ENCODE measurements at regions not wholly inside any gene's neighbourhood (a gene's known extent, or its start where the extent isn't known, plus 50 kb on each side); places are given as distances from the start of the nearest gene placed in this dataset.

- no CpG with 5 or more reads among the region's 3 CpGs for WGBS
These were observed 188.9 kb upstream of the EOLA2 start for GRCh38 chrX:150127216-150127615.

DNA sequence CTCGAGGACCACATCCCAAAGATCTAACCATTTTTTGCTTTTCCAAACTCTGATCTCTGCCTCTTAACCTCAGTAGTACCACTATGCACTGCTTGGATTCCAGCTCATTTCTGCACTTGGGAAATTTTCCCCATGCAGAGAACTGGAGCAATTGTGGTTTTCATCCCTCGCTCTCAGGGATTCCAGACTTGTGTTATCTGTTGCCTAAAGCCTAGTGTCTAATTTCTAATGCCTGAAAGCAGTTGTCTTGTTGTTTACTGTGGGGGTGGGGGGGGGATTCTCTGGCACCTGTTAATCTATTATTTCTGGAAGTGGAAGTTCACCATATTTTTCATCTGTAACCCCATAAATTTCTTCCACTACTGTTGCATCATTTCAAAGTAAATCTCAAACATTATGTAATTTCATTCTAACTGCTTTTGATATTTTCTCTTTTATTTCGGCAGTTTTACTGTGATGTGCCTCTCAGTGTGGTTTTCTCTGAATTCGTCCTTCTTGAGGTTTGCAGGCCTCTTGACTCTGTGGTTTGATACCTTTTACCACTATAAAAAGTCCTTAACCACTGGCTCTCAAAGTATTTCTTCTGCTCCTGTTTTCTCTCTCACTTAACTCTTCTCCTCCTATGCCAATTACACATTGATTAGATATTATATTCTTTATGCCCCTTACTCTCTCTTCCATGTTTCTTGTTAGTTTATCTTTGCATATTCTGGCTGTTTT is 205.6 kb upstream of the EOLA2 start:
- Histone ChIP-seq H3K4me2 (ENCODE audit: low read length, poor library complexity, severe bottlenecking) (no peak overlapping the region), H2BK5ac (ENCODE audit: low read depth, low read length, poor library complexity, severe bottlenecking) (no peak overlapping the region), H3K79me1 (replicated peaks; ENCODE audit: low read length, poor library complexity, severe bottlenecking) (no peaks in the 10 kb centered on the region), H3K9me3 (ENCODE audit: control insufficient read depth, low read length) (peaks cover 22% of the 10 kb centered on the region), H2AFZ (ENCODE audit: low read depth, low read length) (no peak overlapping the region), H3K23ac (ENCODE audit: low read length in 2 of 2) (no peak overlapping the region), H2BK15ac (ENCODE audit: low read depth, poor library complexity, severe bottlenecking) (no peak overlapping the region), H2BK120ac (ENCODE audit: low read depth, low read length) (no peak overlapping the region), H3K36me3 (ENCODE audit: control insufficient read depth in 1 of 2, insufficient read depth in 2 of 2, low read depth in 1 of 2, low read length in 2 of 2) (no peaks in the 10 kb centered on the region), H3K4me3 (ENCODE audit: insufficient read depth in 1 of 2, low read depth in 1 of 2, low read length in 2 of 2) (no peak overlapping the region), H3K9ac (ENCODE audit: low read length) (no peak overlapping the region), H3K18ac (ENCODE audit: low read depth in 1 of 2, low read length in 2 of 2) (no peak overlapping the region), H3K14ac (ENCODE audit: low read length in 2 of 2) (no peak overlapping the region), H4K8ac (ENCODE audit: low read length) (no peak overlapping the region), H4K91ac (ENCODE audit: low read length) (no peak overlapping the region), H3K4me1 (ENCODE audit: control insufficient read depth, insufficient read depth, low read depth, low read length) (peaks cover 2% of the 10 kb centered on the region), H2BK12ac (ENCODE audit: low read length in 2 of 2) (no peak overlapping the region), H3K27ac (ENCODE audit: low read length, poor library complexity, severe bottlenecking) (no peak overlapping the region), H3K27me3 (ENCODE audit: control insufficient read depth in 1 of 2, insufficient read depth in 1 of 2, low read length in 2 of 2) (peaks cover 0 to 3% of the 10 kb centered on the region in 2 experiments), H2AK5ac (ENCODE audit: low read length, severe bottlenecking) (no peak overlapping the region), H3K4ac (ENCODE audit: low read depth in 1 of 2, low read length in 2 of 2) (no peak overlapping the region)
- no peak for DNase-seq
- WGBS, result 76% methylated on average over 4 of the region's 4 CpGs

More at GRCh38 chrX:150127216-150127615, 188.9 kb upstream of the EOLA2 start:
- no peak overlapping the region for H3K9ac ChIP-seq (ENCODE audit: low read length)
- H3K27me3 ChIP-seq (ENCODE audit: control insufficient read depth in 1 of 2, insufficient read depth in 1 of 2, low read length in 2 of 2), result no peaks in the 10 kb centered on the region
- no peak overlapping the region for H2BK120ac ChIP-seq (ENCODE audit: low read depth, low read length)
- no peak overlapping the region for H3K14ac ChIP-seq (ENCODE audit: low read length in 2 of 2)
- H2AFZ ChIP-seq (ENCODE audit: low read depth, low read length), result no peak overlapping the region
- no peak for DNase-seq
- no peak overlapping the region for H2AK5ac ChIP-seq (ENCODE audit: low read length, severe bottlenecking)
- H2BK5ac ChIP-seq (ENCODE audit: low read depth, low read length, poor library complexity, severe bottlenecking), result no peak overlapping the region
- H3K9me3 ChIP-seq (ENCODE audit: control insufficient read depth, low read length), result peaks cover 4% of the 10 kb centered on the region
- no peak overlapping the region for H3K4me2 ChIP-seq (ENCODE audit: low read length, poor library complexity, severe bottlenecking)
- H3K27ac ChIP-seq (ENCODE audit: low read length, poor library complexity, severe bottlenecking), result no peak overlapping the region
- H3K36me3 ChIP-seq (ENCODE audit: control insufficient read depth in 1 of 2, insufficient read depth in 2 of 2, low read depth in 1 of 2, low read length in 2 of 2), result no peaks in the 10 kb centered on the region
- H2BK12ac ChIP-seq (ENCODE audit: low read length in 2 of 2), result no peak overlapping the region
- no peaks in the 10 kb centered on the region for H3K4me1 ChIP-seq (ENCODE audit: control insufficient read depth, insufficient read depth, low read depth, low read length)
- no peaks in the 10 kb centered on the region for H3K79me1 ChIP-seq (replicated peaks; ENCODE audit: low read length, poor library complexity, severe bottlenecking)
- no peak overlapping the region for H3K4ac ChIP-seq (ENCODE audit: low read depth in 1 of 2, low read length in 2 of 2)
- no peak overlapping the region for H3K23ac ChIP-seq (ENCODE audit: low read length in 2 of 2)
- H4K8ac ChIP-seq (ENCODE audit: low read length), result no peak overlapping the region
- no peak overlapping the region for H2BK15ac ChIP-seq (ENCODE audit: low read depth, poor library complexity, severe bottlenecking)
- H3K4me3 ChIP-seq (ENCODE audit: insufficient read depth in 1 of 2, low read depth in 1 of 2, low read length in 2 of 2), result no peak overlapping the region
- H4K91ac ChIP-seq (ENCODE audit: low read length), result no peak overlapping the region
- H3K18ac ChIP-seq (ENCODE audit: low read depth in 1 of 2, low read length in 2 of 2), result no peak overlapping the region

DNA sequence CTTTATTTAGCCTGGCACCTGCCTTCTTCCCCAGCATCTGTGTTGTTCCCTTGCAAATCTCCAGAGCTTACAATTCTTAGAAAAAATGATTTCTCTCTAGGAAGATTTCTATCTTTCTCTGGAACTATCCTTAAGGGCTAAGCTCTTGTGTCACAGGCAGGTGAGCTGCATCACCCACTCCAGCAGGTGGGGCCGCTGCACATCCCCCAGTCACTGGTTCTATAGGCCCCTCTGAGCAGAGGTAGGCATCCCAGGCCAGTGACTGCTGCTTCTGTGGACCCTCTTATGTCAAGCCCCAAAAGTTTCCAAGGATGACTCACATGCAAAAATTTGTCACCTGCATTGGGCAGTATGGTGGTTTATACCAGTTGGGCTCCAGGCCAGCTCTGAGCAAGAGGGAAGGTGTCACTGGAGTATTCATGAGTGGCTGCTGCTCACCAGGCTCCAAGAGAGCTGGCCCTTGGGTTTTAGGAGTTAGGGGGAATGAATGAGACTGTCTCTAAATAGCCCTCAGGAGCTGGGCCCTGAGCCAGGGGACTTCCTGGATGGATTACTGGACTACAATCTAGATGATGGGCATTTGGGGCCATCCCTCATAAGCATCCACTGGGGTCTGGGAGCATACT is 208.1 kb upstream of the EOLA2 start:
- H2BK12ac ChIP-seq (ENCODE audit: low read length in 2 of 2), result no peak overlapping the region
- no peak overlapping the region for H3K14ac ChIP-seq (ENCODE audit: low read length in 2 of 2)
- H2AFZ ChIP-seq (ENCODE audit: low read depth, low read length), result no peak overlapping the region
- H3K9ac ChIP-seq (ENCODE audit: low read length), result no peak overlapping the region
- H2BK5ac ChIP-seq (ENCODE audit: low read depth, low read length, poor library complexity, severe bottlenecking), result no peak overlapping the region
- H3K27me3 ChIP-seq (ENCODE audit: control insufficient read depth in 1 of 2, insufficient read depth in 1 of 2, low read length in 2 of 2), result peaks cover 0 to 9% of the 10 kb centered on the region in 2 experiments
- H3K27ac ChIP-seq (ENCODE audit: low read length, poor library complexity, severe bottlenecking), result no peak overlapping the region
- no peak overlapping the region for H4K8ac ChIP-seq (ENCODE audit: low read length)
- no peak overlapping the region for H4K91ac ChIP-seq (ENCODE audit: low read length)
- no peak overlapping the region for H3K4ac ChIP-seq (ENCODE audit: low read depth in 1 of 2, low read length in 2 of 2)
- H3K4me1 ChIP-seq (ENCODE audit: control insufficient read depth, insufficient read depth, low read depth, low read length), result peaks cover 2% of the 10 kb centered on the region
- H3K9me3 ChIP-seq (ENCODE audit: control insufficient read depth, low read length), result peaks cover 22% of the 10 kb centered on the region
- H2BK15ac ChIP-seq (ENCODE audit: low read depth, poor library complexity, severe bottlenecking), result no peak overlapping the region
- no peak for DNase-seq
- 93% methylated on average over 1 of the region's 1 CpG for WGBS
- no peak overlapping the region for H3K4me3 ChIP-seq (ENCODE audit: insufficient read depth in 1 of 2, low read depth in 1 of 2, low read length in 2 of 2)
- no peak overlapping the region for H2BK120ac ChIP-seq (ENCODE audit: low read depth, low read length)
- H3K18ac ChIP-seq (ENCODE audit: low read depth in 1 of 2, low read length in 2 of 2), result no peak overlapping the region
- no peak overlapping the region for H3K23ac ChIP-seq (ENCODE audit: low read length in 2 of 2)
- no peaks in the 10 kb centered on the region for H3K79me1 ChIP-seq (replicated peaks; ENCODE audit: low read length, poor library complexity, severe bottlenecking)
- H3K36me3 ChIP-seq (ENCODE audit: control insufficient read depth in 1 of 2, insufficient read depth in 2 of 2, low read depth in 1 of 2, low read length in 2 of 2), result no peaks in the 10 kb centered on the region
- H2AK5ac ChIP-seq (ENCODE audit: low read length, severe bottlenecking), result no peak overlapping the region
- no peak overlapping the region for H3K4me2 ChIP-seq (ENCODE audit: low read length, poor library complexity, severe bottlenecking)

DNA sequence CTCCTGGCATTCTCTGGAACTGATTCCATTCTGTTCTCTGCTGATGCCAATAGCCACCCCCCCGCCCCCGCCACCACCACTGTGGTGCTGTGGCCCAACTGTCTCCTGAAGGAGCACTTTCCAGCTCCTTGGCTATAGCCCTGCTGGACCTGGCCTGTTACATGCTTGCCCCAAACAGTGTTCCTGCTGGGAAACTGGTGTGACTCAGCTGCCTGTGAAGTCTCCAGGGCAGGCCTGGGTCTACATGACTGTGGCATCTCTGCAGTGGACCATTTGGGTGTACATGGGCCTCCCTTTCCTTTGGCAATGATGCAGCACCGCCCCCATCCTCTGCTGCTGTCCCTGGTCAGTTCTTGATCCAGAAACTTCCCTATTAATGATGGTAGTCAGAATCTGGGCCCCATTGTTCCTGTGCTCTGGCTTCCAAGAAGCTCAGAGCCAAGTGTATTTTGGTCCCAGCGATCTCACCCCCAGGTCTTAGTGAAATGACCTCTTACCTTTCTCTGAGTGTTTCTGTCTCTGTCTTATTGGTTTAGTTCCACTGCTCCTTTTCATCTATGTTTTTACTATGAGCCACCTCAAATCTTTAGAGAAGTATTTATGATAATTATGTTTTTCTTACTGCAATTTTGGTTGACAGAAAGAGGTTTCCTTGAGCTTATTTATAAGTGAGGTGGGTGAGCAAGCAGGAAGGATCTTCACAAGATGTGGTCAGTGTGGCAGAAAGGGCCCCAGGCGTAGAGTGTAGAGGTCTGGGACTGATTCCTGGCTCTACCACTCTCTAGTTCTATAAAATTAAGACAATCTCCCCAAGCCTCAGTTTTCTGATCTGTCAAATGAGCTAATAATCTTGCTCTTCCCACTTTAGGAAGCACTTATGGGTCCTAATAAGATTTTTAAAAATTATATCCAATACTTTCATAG is 210.7 kb upstream of the EOLA2 start:
- H3K4me1 ChIP-seq (ENCODE audit: control insufficient read depth, insufficient read depth, low read depth, low read length), result peaks cover 2% of the 10 kb centered on the region
- H3K23ac ChIP-seq (ENCODE audit: low read length in 2 of 2), result no peak overlapping the region
- H2BK5ac ChIP-seq (ENCODE audit: low read depth, low read length, poor library complexity, severe bottlenecking), result no peak overlapping the region
- H2BK120ac ChIP-seq (ENCODE audit: low read depth, low read length), result no peak overlapping the region
- 97% methylated on average over 4 of the region's 5 CpGs for WGBS
- H3K4me3 ChIP-seq (ENCODE audit: insufficient read depth in 1 of 2, low read depth in 1 of 2, low read length in 2 of 2), result no peak overlapping the region
- no peaks in the 10 kb centered on the region for H3K79me1 ChIP-seq (replicated peaks; ENCODE audit: low read length, poor library complexity, severe bottlenecking)
- H3K36me3 ChIP-seq (ENCODE audit: control insufficient read depth in 1 of 2, insufficient read depth in 2 of 2, low read depth in 1 of 2, low read length in 2 of 2), result no peaks in the 10 kb centered on the region
- no peak overlapping the region for H3K4me2 ChIP-seq (ENCODE audit: low read length, poor library complexity, severe bottlenecking)
- H3K14ac ChIP-seq (ENCODE audit: low read length in 2 of 2), result no peak overlapping the region
- H3K27ac ChIP-seq (ENCODE audit: low read length, poor library complexity, severe bottlenecking), result no peak overlapping the region
- H4K91ac ChIP-seq (ENCODE audit: low read length), result no peak overlapping the region
- H3K18ac ChIP-seq (ENCODE audit: low read depth in 1 of 2, low read length in 2 of 2), result no peak overlapping the region
- no peak overlapping the region for H2BK12ac ChIP-seq (ENCODE audit: low read length in 2 of 2)
- peaks cover 0 to 29% of the 10 kb centered on the region in 2 experiments for H3K27me3 ChIP-seq (ENCODE audit: control insufficient read depth in 1 of 2, insufficient read depth in 1 of 2, low read length in 2 of 2)
- peaks cover 3% of the 10 kb centered on the region for H3K9me3 ChIP-seq (ENCODE audit: control insufficient read depth, low read length)
- H2AFZ ChIP-seq (ENCODE audit: low read depth, low read length), result no peak overlapping the region
- H3K4ac ChIP-seq (ENCODE audit: low read depth in 1 of 2, low read length in 2 of 2), result no peak overlapping the region
- H2BK15ac ChIP-seq (ENCODE audit: low read depth, poor library complexity, severe bottlenecking), result no peak overlapping the region
- H3K9ac ChIP-seq (ENCODE audit: low read length), result no peak overlapping the region
- DNase-seq, result no peak
- H2AK5ac ChIP-seq (ENCODE audit: low read length, severe bottlenecking), result no peak overlapping the region
- H4K8ac ChIP-seq (ENCODE audit: low read length), result no peak overlapping the region
